Kidney epithelial cell (primary cell): ENCODE measurements at regions not wholly inside any gene's neighbourhood (a gene's known extent, or its start where the extent isn't known, plus 50 kb on each side); places are given as distances from the start of the nearest gene placed in this dataset.

Experiments
- DNase-seq: peaks from one replicate; pipeline ENCODE4 v3.0.0-alpha.2; 2010; ENCODE audit warnings: low read depth
- H3K27me3 ChIP-seq: 2 replicates; pipeline ENCODE4 v1.6.0; 2011; ENCODE audit warnings: low read length; ENCODE audit not compliant: control insufficient read depth, insufficient read depth
- H3K36me3 ChIP-seq: 2 replicates; pipeline ENCODE4 v1.5.1; 2011; ENCODE audit warnings: low read length; ENCODE audit not compliant: control insufficient read depth, insufficient read depth
- H3K4me3 ChIP-seq: 2 replicates; pipeline ENCODE4 v1.5.1; 2011; ENCODE audit warnings: low read depth, mild to moderate bottlenecking, control low read depth, low read length
- CTCF ChIP-seq: IDR thresholded peaks from 2 replicates; pipeline ENCODE4 v1.5.1; 2011; ENCODE audit warnings: mild to moderate bottlenecking, moderate library complexity, low read length, control low read depth, inconsistent platforms; ENCODE audit not compliant: insufficient read depth, poor library complexity, severe bottlenecking

DNA sequence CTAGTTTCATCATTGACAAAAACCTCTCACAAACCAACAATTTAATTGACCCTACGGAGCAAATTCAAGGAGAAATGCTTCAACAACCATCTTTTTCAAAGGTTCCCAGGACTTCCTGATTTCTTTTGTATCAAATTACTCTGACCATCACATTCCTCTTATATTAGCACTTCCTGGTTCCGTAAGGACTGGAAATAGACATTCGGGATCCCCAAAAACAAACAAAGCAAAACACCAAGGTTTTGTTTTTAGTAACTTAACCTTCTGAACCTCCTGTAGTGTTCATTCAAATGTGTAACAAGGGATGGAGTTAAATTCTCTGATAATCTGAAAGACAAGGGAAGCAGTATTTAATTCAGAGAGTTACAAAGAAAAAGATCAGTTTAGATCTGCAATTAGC is 387.6 kb upstream of the NRP1 start:
- Histone ChIP-seq H3K4me3 (no peak overlapping the region), H3K36me3 (no peaks in the 10 kb centered on the region), H3K27me3 (no peaks in the 10 kb centered on the region)
- TF ChIP-seq CTCF = no peak
- no peak for DNase-seq

- Histone ChIP-seq H3K27me3 (no peaks in the 10 kb centered on the region), H3K36me3 (no peaks in the 10 kb centered on the region), H3K4me3 (no peak overlapping the region)
- no peak for TF ChIP-seq CTCF
- no peak for DNase-seq
These were observed 387.0 kb upstream of the NRP1 start for GRCh38 chr10:33721509-33721908.

DNA sequence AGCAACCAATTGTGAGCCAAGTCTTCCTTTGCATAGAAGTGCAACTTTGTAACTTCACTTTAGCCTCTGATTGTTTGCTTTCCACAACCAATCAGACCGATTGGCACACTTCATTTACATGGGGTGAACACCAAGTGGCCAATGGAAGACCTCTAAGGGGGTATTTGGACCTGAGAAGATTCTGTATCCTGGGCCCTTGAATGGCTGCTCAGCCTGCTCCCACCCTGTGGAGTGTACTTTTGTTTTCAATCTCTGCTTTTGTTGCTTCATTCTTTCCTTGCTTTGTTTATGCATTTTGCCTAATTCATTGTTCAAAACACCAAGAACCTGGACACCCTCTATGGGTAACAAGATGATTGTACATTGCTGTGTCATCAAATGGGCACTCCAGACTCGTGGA is 385.7 kb upstream of the NRP1 start:
- no peak for DNase-seq
- no peak for TF ChIP-seq CTCF
- Histone ChIP-seq H3K36me3 (no peaks in the 10 kb centered on the region), H3K4me3 (no peak overlapping the region), H3K27me3 (no peaks in the 10 kb centered on the region)

DNA sequence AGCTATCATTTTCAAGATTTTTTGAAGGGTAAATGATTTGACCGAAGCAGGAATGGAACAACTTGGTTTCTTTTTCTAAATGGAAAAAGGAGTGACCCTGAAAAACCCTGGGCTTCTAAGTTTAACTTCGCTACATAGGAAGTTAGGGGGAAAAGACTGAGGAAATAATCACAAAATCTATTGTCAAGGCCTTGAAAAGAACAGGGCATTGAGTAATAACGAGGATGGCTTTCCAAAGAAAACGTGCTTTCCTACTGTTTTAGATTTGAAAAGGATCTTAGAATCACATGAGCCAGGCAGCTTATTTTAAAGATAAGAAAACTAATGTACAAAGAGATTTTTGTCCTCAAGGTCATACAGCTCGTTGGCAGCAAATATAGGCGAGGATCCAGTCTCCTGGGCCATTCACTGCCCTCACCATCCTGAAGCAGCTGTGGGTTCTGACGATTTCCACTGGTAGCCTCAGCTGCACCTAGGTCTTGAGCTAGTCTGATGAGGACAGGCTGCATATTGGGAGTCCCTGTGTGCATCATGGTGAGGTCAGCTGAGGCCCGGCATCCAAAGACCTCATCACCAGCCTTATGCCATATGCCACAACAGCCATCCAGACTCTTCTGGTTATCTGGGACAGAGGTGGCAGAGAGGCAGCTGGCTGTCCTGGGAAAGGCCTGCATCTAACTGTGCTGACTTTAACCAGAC is 384.7 kb upstream of the NRP1 start:
- DNase-seq = no peak
- Histone ChIP-seq H3K36me3 (no peaks in the 10 kb centered on the region), H3K4me3 (no peak overlapping the region), H3K27me3 (no peaks in the 10 kb centered on the region)
- no peak for TF ChIP-seq CTCF

GRCh38 chr10:33716501-33717267 is 382.2 kb upstream of the NRP1 start:
- no peak for TF ChIP-seq CTCF
- DNase-seq = no peak
- H3K4me3 ChIP-seq = no peak overlapping the region
- H3K27me3 ChIP-seq = no peaks in the 10 kb centered on the region
- H3K36me3 ChIP-seq = no peaks in the 10 kb centered on the region
